ENCODE measurements at regions not wholly inside any gene's neighbourhood (a gene's known extent, or its start where the extent isn't known, plus 50 kb on each side); places are given as distances from the start of the nearest gene placed in this dataset.

GRCh38 chr13:75135325-75135825, 346.6 kb downstream of the TBC1D4 start:
- DNase-seq (ENCODE audit: low spot score in 2 of 2) (no peak), FAIRE-seq (no peak)

- DNase-seq (ENCODE audit: low spot score in 2 of 2) (no peak), FAIRE-seq (no peak)
These were observed 349.0 kb downstream of the TBC1D4 start for GRCh38 chr13:75132701-75133695.

- no peak for FAIRE-seq
- DNase-seq (ENCODE audit: low spot score in 2 of 2) = no peak
These were observed 352.6 kb downstream of the TBC1D4 start for GRCh38 chr13:75129331-75129730.

GRCh38 chr13:75124415-75124814, 357.6 kb downstream of the TBC1D4 start:
- FAIRE-seq = no peak
- no peak for DNase-seq (ENCODE audit: low spot score in 2 of 2)

GRCh38 chr13:75123428-75123827, 358.5 kb downstream of the TBC1D4 start:
- FAIRE-seq = no peak
- DNase-seq (ENCODE audit: low spot score in 2 of 2) = no peak

GRCh38 chr13:75120085-75120484, 361.9 kb downstream of the TBC1D4 start:
- FAIRE-seq (no peak), DNase-seq (ENCODE audit: low spot score in 2 of 2) (no peak)

GRCh38 chr13:75115171-75115570, 366.8 kb downstream of the TBC1D4 start:
- DNase-seq (ENCODE audit: low spot score in 2 of 2) (no peak), FAIRE-seq (no peak)

- no peak for DNase-seq (ENCODE audit: low spot score in 2 of 2)
- FAIRE-seq = no peak
These were observed 378.0 kb downstream of the TBC1D4 start for GRCh38 chr13:75103976-75104375.

GRCh38 chr13:75102001-75102716, 379.8 kb downstream of the TBC1D4 start:
- FAIRE-seq = no peak
- no peak for DNase-seq (ENCODE audit: low spot score in 2 of 2)

GRCh38 chr13:75101348-75101747, 380.6 kb downstream of the TBC1D4 start:
- DNase-seq (ENCODE audit: low spot score in 2 of 2) (no peak), FAIRE-seq (no peak)

GRCh38 chr13:75092143-75092542, 389.8 kb downstream of the TBC1D4 start:
- DNase-seq (ENCODE audit: low spot score in 2 of 2) (no peak), FAIRE-seq (no peak)

GRCh38 chr13:75091718-75092117, 390.3 kb downstream of the TBC1D4 start:
- DNase-seq (ENCODE audit: low spot score in 2 of 2) (no peak), FAIRE-seq (no peak)

- FAIRE-seq (no peak), DNase-seq (ENCODE audit: low spot score in 2 of 2) (no peak)
These were observed 390.9 kb downstream of the TBC1D4 start for GRCh38 chr13:75090872-75091615.

GRCh38 chr13:75088915-75089314, 393.1 kb downstream of the TBC1D4 start:
- FAIRE-seq (no peak), DNase-seq (ENCODE audit: low spot score in 2 of 2) (no peak)

- FAIRE-seq (no peak), DNase-seq (ENCODE audit: low spot score in 2 of 2) (no peak)
These were observed 402.7 kb downstream of the TBC1D4 start for GRCh38 chr13:75079226-75079625.

- FAIRE-seq (no peak), DNase-seq (ENCODE audit: low spot score in 2 of 2) (no peak)
These were observed 405.5 kb downstream of the TBC1D4 start for GRCh38 chr13:75076476-75076875.

- DNase-seq (ENCODE audit: low spot score in 2 of 2) = no peak
These were observed 408.2 kb downstream of the TBC1D4 start for GRCh38 chr13:75073786-75074185.

GRCh38 chr13:75072891-75073290, 409.1 kb downstream of the TBC1D4 start:
- DNase-seq (ENCODE audit: low spot score in 2 of 2) (no peak), FAIRE-seq (no peak)

More at GRCh38 chr13:75073786-75074185, 408.2 kb downstream of the TBC1D4 start:
- FAIRE-seq = no peak

- no peak for FAIRE-seq
- DNase-seq (ENCODE audit: low spot score in 2 of 2) = no peak
These were observed 409.6 kb downstream of the TBC1D4 start for GRCh38 chr13:75072368-75072767.

GRCh38 chr13:75071796-75072195, 410.2 kb downstream of the TBC1D4 start:
- DNase-seq (ENCODE audit: low spot score in 2 of 2) (no peak), FAIRE-seq (no peak)

GRCh38 chr13:75071395-75071794, 410.6 kb downstream of the TBC1D4 start:
- FAIRE-seq = no peak
- no peak for DNase-seq (ENCODE audit: low spot score in 2 of 2)
